NT2/D1 (cell line): ENCODE measurements at regions not wholly inside any gene's neighbourhood (a gene's known extent, or its start where the extent isn't known, plus 50 kb on each side); places are given as distances from the start of the nearest gene placed in this dataset.

Experiments used
- DNase-seq: peaks from one replicate; pipeline ENCODE4 v3.0.0-alpha.2; 2011; ENCODE audit warnings: low read depth, low spot score
- H3K27me3 ChIP-seq: 2 replicates; pipeline ENCODE4 v1.6.0; 2011; ENCODE audit warnings: mild to moderate bottlenecking; ENCODE audit not compliant: insufficient read length, insufficient read depth
- H3K36me3 ChIP-seq: 2 replicates; pipeline ENCODE4 v1.6.1; 2011; ENCODE audit warnings: mild to moderate bottlenecking, low read length, mixed read lengths; ENCODE audit not compliant: insufficient read depth, insufficient read length
- H3K4me1 ChIP-seq: 2 replicates; pipeline ENCODE4 v1.5.1; 2011; ENCODE audit not compliant: insufficient read depth, insufficient read length
- H3K4me3 ChIP-seq: 2 replicates; pipeline ENCODE4 v1.5.1; 2011; ENCODE audit warnings: low read depth; ENCODE audit not compliant: insufficient read length
- H3K9ac ChIP-seq: 2 replicates; pipeline ENCODE4 v1.6.0; 2011; ENCODE audit warnings: low read depth; ENCODE audit not compliant: insufficient read length
- H3K9me3 ChIP-seq: 2 replicates; pipeline ENCODE4 v1.5.1; 2011; ENCODE audit warnings: mild to moderate bottlenecking, low read length; ENCODE audit not compliant: insufficient read depth
- SUZ12 ChIP-seq: IDR thresholded peaks from 2 replicates; pipeline ENCODE4 v1.6.1; 2011; ENCODE audit not compliant: insufficient read length, insufficient read depth; ENCODE audit errors: extremely low read depth
- YY1 ChIP-seq: IDR thresholded peaks from 2 replicates; pipeline ENCODE4 v1.6.1; 2011; ENCODE audit not compliant: insufficient read length, insufficient read depth
- ZNF274 ChIP-seq: IDR thresholded peaks from 2 replicates; pipeline ENCODE4 v1.6.1; 2011; ENCODE audit warnings: mild to moderate bottlenecking, low read depth, low read length

DNA sequence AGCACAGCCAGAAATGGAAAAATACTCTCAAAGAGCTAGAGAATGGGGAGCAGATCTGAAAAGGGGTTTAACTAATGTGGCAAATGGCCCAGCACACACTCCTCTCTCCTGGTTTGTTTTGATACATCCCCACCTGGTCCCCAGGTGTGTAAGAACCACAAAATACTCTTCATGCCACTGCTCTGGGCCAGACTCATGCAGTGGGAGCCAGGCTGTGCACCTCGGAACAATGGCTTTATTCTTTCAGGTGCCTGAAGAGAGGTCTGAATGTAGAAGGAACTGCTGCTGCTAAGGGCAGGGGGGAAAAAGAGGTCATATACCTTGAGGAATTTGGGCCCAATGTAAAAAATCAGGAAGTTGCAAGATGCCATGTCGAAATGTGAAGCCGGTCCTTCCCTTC, 123.9 kb upstream of the ADAMTSL1 start:
- no peak for DNase-seq
- TF ChIP-seq ZNF274 (no peak), YY1 (no peak), SUZ12 (no peak)

DNA sequence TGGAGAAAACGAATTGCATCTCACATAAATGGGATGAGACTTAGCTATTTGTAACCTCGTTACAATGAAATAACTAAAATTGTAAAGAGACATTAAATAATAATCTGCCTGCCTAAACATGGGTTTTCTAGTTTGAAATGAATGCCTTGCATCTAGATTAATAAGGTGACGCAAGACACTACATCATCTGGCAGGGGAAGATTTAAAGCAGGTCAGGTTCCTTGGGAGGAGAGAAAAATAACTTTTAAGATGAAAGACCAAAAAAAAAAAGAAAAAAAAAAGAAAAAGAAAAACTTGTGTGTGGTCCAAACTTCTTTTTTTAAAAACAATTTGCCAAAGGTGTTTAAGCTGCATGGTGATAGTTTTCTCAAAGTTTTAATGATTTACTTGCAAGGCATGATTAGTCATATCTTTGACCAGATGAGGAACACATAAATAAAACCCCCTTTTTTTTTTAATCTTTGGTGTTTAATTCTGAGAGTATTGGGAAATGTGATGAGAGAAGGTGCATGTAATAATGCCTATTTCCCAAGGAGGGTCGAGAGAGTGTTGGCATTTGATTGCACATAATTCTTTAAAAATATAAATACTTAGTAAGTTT, 122.9 kb upstream of the ADAMTSL1 start:
- no peak overlapping the region for H3K9ac ChIP-seq
- no peaks in the 10 kb centered on the region for H3K4me1 ChIP-seq
- H3K36me3 ChIP-seq = no peaks in the 10 kb centered on the region
- no peak for DNase-seq
- peaks cover 4% of the 10 kb centered on the region; the same call in 1 of the 2 replicates for H3K9me3 ChIP-seq
- no peak for TF ChIP-seq ZNF274
- TF ChIP-seq SUZ12 = no peak
- TF ChIP-seq YY1 = no peak
- H3K27me3 ChIP-seq = no peaks in the 10 kb centered on the region
- no peak overlapping the region for H3K4me3 ChIP-seq

More for the DNA sequence above, 123.9 kb upstream of the ADAMTSL1 start:
- H3K4me3 ChIP-seq = no peak overlapping the region
- no peaks in the 10 kb centered on the region for H3K27me3 ChIP-seq
- no peak overlapping the region for H3K9ac ChIP-seq
- H3K9me3 ChIP-seq = no peaks in the 10 kb centered on the region
- H3K4me1 ChIP-seq = no peaks in the 10 kb centered on the region
- H3K36me3 ChIP-seq = no peaks in the 10 kb centered on the region

DNA sequence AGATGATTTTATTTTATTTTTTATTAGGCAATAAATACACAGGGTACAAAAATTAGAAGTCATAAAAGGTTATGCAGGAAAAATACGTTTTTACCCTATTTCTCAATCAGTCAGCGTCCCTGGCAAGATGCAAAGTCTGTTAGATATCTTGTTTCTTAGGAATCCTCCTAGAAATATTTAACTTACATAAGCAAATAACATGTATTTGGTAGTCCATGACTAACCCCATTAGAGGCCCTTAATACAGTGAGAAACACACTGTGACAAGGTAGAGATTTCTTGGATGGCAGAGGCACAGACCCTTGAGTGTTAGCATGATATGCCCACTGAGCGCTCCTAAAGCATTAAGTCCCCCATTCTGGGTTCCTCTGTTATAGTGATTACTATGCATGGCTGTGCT, 121.2 kb upstream of the ADAMTSL1 start:
- TF ChIP-seq YY1 (no peak), SUZ12 (no peak), ZNF274 (no peak)

DNA sequence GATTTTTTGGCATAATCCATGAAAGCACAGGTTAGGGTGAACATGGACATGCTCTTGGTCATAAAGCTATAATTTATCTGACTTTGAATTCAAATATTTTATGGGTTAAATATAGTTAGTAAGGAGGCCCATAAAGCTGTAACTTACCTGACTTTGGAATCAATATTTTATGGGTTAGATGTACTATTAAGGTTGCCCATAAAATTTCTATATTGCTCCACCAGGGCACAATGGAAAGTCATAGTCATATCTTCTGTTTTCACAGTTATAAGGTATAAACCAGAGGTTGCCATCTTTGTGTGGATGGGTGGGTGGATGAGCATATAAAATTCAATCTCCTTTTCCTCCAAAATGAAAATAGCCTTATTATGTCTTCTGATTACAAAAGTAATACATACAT, 120.5 kb upstream of the ADAMTSL1 start:
- DNase-seq = no peak
- Histone ChIP-seq H3K27me3 (no peaks in the 10 kb centered on the region), H3K4me1 (no peaks in the 10 kb centered on the region), H3K36me3 (no peaks in the 10 kb centered on the region), H3K4me3 (no peak overlapping the region), H3K9me3 (peaks cover 6% of the 10 kb centered on the region; the same call in 1 of the 2 replicates), H3K9ac (no peak overlapping the region)
- no peak for TF ChIP-seq SUZ12
- no peak for TF ChIP-seq ZNF274
- no peak for TF ChIP-seq YY1

More for the DNA sequence above, 121.2 kb upstream of the ADAMTSL1 start:
- Histone ChIP-seq H3K4me1 (no peaks in the 10 kb centered on the region), H3K9me3 (peaks cover 6% of the 10 kb centered on the region; the same call in 1 of the 2 replicates), H3K4me3 (no peak overlapping the region), H3K9ac (no peak overlapping the region), H3K27me3 (no peaks in the 10 kb centered on the region), H3K36me3 (no peaks in the 10 kb centered on the region)
- DNase-seq = no peak

DNA sequence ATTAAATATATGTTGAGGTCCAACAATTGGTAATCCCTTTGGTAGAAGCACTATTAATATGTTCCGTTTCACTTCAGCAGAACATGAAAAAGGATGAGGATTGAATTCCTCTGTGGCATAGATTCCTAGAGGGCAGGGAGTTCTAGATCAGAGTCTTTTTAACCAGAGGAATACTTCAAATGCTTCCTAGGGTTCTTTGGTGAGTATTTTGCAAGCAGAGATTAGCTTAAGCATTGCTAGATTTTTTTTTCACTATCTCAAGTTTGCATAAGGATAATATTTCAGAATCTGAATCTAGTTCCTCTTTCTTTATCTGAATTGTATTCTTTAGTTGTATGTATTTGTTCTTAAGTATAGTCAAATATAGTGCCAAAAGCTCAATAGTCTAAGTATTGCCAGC, 116.6 kb upstream of the ADAMTSL1 start:
- Histone ChIP-seq H3K36me3 (no peaks in the 10 kb centered on the region), H3K9ac (no peak overlapping the region), H3K27me3 (no peaks in the 10 kb centered on the region), H3K4me3 (no peak overlapping the region), H3K9me3 (peaks cover 6% of the 10 kb centered on the region; the same call in 1 of the 2 replicates), H3K4me1 (no peaks in the 10 kb centered on the region)
- TF ChIP-seq SUZ12 (no peak), YY1 (no peak), ZNF274 (no peak)
- DNase-seq = no peak

DNA sequence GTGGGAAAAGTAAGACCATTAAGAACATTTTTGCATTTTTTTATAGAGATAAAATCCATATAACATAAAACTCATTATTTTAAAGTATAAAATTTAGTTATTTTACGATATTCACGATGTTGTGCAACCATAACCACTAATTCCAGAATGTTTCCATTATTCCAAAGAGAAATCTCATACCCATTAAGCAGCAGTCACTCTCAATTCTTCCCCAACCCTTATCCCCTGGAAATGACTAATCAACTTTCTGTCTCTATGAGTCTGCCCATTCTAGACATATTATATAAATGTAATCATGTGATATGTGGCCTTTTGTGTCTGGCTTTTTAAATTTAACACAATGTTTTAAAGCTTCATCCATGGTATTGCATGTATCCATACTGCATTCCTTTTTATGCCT, 115.6 kb upstream of the ADAMTSL1 start:
- Histone ChIP-seq H3K9ac (no peak overlapping the region), H3K27me3 (no peaks in the 10 kb centered on the region), H3K4me1 (no peaks in the 10 kb centered on the region), H3K36me3 (no peaks in the 10 kb centered on the region), H3K9me3 (peaks cover 6% of the 10 kb centered on the region; the same call in 1 of the 2 replicates), H3K4me3 (no peak overlapping the region)
- no peak for DNase-seq
- TF ChIP-seq ZNF274 (no peak), YY1 (no peak), SUZ12 (no peak)

DNA sequence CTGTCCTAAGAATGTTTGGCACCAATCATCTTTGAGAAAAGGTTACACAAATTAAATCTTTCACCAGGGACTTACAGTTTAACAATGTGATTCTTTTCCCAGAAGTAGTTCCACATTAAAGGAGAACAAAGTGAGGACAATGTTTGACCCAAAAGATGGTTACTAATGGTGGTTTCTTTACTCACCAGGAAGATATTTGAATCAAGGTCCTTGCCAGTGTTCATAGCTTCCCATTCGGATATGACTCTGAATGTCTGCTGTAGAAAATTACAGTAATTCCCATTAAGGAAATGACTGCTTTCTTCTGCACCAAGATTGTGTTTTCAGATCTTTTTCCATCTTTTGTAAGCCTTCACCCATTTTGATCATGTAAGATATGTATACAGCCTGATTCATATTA, 114.6 kb upstream of the ADAMTSL1 start:
- no peak overlapping the region for H3K9ac ChIP-seq
- DNase-seq = no peak
- no peaks in the 10 kb centered on the region for H3K4me1 ChIP-seq
- no peak overlapping the region for H3K4me3 ChIP-seq
- H3K9me3 ChIP-seq = peaks cover 6% of the 10 kb centered on the region; the same call in 1 of the 2 replicates
- no peaks in the 10 kb centered on the region for H3K36me3 ChIP-seq
- no peaks in the 10 kb centered on the region for H3K27me3 ChIP-seq
- TF ChIP-seq YY1 (no peak), SUZ12 (no peak), ZNF274 (no peak)

DNA sequence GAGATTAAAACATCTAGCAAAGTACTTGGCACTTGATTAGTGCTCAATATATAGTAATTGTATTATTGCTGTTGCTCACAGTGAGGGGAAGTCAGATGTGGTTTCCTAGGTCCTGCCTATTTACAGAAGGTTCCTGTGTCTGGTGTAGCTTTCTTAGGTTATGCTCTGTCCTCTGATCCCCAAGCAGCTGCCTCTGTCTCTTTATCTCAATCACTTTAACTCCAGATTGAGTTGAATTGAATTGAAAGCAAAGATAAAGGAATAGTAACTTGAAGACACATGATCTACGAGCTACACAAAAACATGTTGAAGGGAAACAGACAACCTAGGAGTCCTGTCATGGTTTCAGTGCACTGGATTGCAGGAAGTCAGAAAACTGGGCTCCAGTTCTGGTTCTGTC, 113.9 kb upstream of the ADAMTSL1 start:
- no peaks in the 10 kb centered on the region for H3K4me1 ChIP-seq
- no peak for TF ChIP-seq SUZ12
- TF ChIP-seq ZNF274 = no peak
- no peak for TF ChIP-seq YY1
- H3K9me3 ChIP-seq = peaks cover 6% of the 10 kb centered on the region; the same call in 1 of the 2 replicates
- H3K36me3 ChIP-seq = no peaks in the 10 kb centered on the region
- DNase-seq = no peak
- no peaks in the 10 kb centered on the region for H3K27me3 ChIP-seq
- no peak overlapping the region for H3K9ac ChIP-seq
- no peak overlapping the region for H3K4me3 ChIP-seq
